Right forelimb (tissue), 1 donor: ENCODE measurements at regions not wholly inside any gene's neighbourhood (a gene's known extent, or its start where the extent isn't known, plus 50 kb on each side); places are given as distances from the start of the nearest gene placed in this dataset.

Experiments used
- DNase-seq: peaks from one replicate; pipeline ENCODE4 v3.0.0-alpha.2; 2018

GRCh38 chr4:62301500-62301899, 1101.4 kb downstream of the ADGRL3 start:
- DNase-seq, result no peak

DNA sequence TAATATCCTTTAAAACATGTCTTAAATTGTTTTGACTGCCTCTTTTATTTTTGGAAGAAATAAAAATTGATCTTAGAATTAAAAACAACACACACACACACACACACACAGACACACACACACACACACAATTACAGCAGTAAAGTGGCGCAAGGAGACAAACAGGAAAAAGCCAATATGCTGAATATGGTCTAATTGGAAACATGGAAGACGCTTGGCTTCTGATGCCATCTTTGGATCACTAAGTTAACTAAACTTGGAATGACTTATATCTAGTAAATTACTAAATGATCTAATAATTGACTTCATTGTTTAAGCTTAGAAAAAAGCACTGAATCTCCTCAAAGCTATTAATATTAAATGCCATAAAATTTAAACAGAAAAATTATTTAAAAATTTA, 1093.4 kb downstream of the ADGRL3 start:
- no peak for DNase-seq

GRCh38 chr4:62292911-62293310, 1092.8 kb downstream of the ADGRL3 start:
- DNase-seq, result no peak

DNA sequence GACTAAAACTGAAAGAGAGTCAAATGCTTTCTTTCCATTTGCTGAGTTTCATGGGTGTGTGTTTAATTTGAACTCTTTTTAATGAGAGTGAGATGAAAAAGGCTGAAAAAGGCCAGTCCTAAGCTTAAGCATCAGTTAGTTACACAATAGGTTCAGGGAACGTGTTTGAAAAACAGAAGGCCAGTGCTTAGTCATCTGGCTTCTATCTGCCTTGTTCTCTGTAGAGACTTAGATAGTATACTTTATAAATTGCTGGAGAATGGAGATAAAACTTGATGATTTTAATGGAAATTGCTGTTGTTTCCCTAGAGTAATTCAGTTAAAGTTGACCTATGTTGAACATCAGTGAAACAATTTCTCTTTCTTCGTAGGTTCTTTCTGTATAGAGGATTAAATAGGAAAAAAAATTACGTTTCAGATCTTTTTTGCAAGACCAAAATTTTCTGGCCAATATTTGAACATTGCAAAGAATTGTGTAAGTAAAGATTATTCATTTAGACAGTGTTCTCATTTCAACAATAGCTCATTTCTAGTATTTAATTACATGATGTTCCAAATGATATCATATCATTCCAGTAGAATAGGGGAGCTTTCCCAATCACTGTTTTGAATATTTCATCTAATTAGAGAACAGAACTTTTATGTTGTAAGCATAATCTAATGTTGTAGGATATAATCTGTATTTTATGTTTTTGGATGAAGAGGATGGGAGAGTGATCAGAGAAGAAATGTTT, 1088.8 kb downstream of the ADGRL3 start:
- no peak for DNase-seq

- no peak for DNase-seq
Observed at GRCh38 chr4:62285026-62285425, 1084.9 kb downstream of the ADGRL3 start.

GRCh38 chr4:62279689-62280088, 1079.6 kb downstream of the ADGRL3 start:
- DNase-seq, result no peak

- no peak for DNase-seq
Observed at GRCh38 chr4:62275470-62275869, 1075.3 kb downstream of the ADGRL3 start.

- DNase-seq, result no peak
Observed at GRCh38 chr4:62274782-62275181, 1074.7 kb downstream of the ADGRL3 start.

DNA sequence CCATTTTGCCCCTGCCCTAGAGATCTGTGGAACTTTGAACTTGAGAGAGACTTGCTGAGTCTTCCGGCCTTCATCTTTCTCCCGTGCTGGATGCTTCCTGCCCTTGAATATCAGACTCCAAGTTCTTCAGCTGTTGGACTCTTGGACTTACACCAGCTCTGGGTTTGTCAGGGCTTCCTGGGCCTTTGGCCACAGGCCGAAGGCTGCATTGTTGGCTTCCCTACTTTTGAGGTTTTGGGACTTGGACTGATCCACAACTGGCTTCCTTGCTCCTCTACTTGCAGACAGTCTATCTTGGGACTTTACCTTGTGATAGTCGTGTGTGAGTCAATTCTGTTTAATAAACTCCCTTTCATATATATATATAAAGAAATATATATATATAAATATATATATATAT, 1071.0 kb downstream of the ADGRL3 start:
- no peak for DNase-seq

DNA sequence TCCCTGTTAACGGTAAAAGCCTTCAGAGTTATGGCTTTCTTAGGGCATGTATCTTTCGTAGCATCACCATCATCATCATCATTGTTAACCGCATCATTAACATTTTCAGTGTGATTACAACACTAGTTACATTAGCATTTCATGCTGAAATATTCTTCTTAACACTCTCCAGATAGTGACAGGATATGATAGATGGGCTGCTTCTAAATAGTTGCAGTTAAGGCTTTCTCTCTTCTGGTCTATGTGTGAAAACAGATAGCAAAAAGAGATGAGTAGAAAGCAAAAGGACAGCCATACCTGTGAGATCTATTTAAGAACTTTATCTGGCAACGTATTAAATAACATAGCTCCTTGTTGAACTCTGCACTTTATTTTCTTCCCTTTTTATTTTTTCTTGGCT, 1069.8 kb downstream of the ADGRL3 start:
- DNase-seq, result no peak

DNA sequence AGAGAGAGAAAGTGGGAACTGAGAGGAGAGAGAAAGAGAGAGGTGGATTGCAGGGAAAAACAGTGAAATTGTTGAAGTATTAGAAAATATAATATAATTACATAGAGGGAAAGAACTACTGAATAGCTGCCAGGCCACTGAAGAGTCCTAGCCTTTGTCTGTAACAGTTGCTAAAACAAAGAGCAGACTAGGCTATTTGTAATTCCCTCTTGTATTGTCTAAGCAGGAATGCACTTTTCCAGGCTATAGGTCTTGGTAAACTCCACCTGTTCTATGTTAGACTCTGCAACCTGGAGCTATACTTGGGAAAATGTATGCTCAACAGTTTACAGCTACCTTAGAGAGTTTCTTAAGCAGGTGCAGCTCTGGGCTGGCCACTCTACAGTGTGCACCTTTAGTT, 1063.3 kb downstream of the ADGRL3 start:
- DNase-seq, result no peak

DNA sequence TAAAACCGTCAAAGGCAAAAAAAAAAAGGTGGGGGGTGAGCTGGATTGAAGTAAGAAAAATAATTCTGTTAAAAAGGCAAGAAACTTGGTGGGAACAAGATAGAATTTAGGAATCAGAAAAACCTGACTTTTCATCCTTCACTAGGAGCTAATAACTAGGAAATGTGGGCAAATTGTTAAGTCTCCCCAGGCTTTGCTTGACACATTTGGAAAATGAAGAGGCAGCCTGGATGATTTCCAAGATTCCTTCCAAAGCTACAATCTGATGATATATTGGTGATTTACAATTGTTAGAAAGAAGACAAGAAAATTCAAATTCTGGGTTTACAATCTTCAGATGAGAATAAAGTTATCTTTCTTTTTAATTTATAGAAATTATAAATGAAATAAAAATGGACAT, 1062.5 kb downstream of the ADGRL3 start:
- DNase-seq, result no peak

GRCh38 chr4:62260254-62260653, 1060.1 kb downstream of the ADGRL3 start:
- DNase-seq, result no peak

DNA sequence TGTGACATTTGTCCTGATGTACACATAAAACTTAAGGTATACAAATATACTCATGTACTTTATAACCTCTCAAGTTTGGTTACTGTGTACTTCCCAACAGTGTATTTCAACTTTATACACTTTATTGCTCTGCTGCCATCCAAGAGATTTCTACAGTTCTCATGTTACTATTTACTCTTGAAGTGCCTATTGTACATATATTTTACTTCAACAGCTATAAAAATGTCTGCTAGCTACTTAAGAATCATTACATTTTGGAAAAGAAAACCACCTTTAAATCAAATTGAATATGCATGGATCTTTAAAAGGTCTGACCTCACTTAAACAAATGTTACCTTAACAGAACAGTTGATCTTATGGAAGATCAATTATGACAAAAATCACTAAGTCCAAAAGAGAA, 1056.4 kb downstream of the ADGRL3 start:
- no peak for DNase-seq

- no peak for DNase-seq
Observed at GRCh38 chr4:62252728-62253127, 1052.6 kb downstream of the ADGRL3 start.

DNA sequence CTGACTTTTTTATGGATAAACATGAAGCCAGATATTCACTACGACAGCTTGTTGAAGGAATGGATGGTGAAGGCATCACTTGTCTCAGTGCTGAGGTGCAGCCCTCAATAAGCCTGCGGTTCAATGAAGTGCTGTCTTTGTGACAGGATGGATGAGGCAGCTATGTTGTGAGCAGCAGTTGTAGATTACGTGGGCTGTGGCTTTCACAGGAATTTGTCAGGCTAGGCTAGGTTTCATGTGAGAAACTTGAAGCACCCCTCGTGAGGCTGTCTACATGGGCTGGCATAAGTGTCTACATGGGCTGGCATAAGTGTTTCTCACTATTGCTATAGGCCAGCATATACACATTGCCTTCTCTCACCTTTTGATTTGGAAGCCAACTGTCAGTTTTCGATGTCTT, 1050.0 kb downstream of the ADGRL3 start:
- DNase-seq, result no peak

DNA sequence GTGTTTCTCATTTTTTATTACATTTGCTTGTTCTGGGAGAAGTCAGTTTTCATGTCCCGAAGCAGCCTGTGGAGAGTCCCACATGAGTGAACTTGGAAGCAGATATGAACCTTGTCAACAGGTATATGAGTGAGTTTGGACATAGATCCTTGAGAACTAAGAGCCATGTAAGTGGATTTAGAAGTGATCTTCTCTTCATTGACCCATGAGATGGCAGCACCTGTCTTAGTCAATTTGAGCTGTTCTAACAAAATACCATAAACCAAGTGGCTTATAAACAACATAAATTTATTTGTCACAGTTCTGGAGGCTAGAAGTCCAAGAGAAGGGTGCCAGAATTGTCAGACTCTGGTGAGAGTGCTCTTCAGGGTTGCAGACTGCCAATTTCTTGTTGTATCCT, 1043.8 kb downstream of the ADGRL3 start:
- no peak for DNase-seq

DNA sequence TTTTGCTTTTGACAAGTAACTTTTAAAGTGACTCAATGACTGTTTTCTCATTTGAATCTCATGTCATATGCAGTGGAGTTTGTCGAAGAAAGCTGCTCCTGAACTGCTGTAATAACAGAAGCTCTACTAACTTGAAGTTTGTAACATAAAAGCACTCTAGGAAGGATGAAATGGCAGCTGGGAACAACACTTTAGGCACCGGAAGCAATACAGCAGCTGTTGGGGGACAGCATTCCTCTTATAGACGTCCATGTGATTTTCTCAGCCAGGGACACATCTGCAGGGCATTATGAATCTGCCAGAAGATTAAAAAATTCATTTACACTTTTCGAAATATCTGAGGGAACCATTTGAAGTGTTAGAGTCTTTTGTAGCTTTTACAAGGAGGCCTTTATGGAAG, 1035.8 kb downstream of the ADGRL3 start:
- no peak for DNase-seq

- no peak for DNase-seq
Observed at GRCh38 chr4:62232814-62233213, 1032.7 kb downstream of the ADGRL3 start.

GRCh38 chr4:62231994-62232393, 1031.9 kb downstream of the ADGRL3 start:
- no peak for DNase-seq

DNA sequence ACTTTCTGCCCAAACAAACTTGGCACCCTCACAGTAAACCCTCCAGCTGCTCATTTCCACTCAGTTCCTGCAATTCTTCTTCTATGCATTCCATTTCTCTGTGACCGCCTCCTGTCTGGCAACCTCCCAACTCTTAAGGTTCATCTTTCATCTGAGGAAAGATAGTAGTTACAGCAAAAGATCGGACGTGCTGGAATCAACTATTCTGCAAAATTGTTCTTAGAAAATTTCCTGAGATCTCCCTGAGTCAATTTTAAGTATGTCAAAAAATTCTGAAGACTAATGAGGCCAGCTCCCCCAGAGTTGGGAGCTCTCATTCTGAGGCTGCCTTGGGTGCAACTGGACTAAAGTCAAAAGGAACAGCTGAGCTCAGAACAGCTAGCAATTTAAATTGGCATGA, 1026.0 kb downstream of the ADGRL3 start:
- no peak for DNase-seq

DNA sequence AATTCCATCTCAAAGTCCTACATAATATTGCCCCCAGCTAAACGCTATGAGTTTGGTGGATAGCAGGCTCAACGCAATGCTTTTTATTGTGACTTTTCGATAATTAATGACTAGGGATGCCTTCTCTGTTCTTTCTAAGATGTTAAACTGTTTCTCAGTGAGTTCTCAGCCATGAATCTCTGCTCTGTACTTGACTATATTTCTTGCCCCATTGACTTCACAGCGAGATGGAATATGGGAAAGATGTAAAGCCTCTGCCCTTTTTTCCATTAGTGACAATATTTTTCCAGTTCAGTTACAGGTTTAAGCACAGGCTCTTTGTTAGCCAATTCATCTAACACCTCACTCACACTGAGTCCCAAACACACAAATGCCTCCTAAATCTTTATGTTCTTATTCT, 1022.0 kb downstream of the ADGRL3 start:
- no peak for DNase-seq

DNA sequence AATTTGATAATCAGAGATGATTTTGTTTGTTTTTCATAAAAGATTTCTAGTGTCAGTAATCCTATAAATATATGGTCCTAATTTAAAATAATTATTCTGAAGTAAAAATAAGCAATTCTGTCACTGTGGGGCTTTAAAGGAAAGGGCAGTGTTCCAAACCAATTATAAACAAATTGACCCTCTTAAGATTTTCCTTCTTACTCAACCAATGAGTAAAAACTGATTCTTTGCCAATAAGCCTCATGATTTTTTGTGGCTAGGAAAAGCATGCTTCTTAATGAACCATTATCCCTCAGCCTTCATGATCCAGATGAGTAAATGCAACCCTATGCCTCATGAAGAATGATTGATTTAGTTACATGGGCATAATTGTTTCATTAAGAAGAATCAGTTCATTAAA, 1010.4 kb downstream of the ADGRL3 start:
- no peak for DNase-seq

GRCh38 chr4:62209757-62210485, 1009.8 kb downstream of the ADGRL3 start:
- DNase-seq, result no peak

GRCh38 chr4:62208921-62209320, 1008.8 kb downstream of the ADGRL3 start:
- no peak for DNase-seq
